Colonic mucosa (tissue), 4 donors: ENCODE measurements at regions not wholly inside any gene's neighbourhood (a gene's known extent, or its start where the extent isn't known, plus 50 kb on each side); places are given as distances from the start of the nearest gene placed in this dataset.

Experiments
- DNase-seq: peaks from one replicate; pipeline ENCODE4 v3.0.0-alpha.2; 2020
- H3K27ac ChIP-seq: fragments of 200-600 bp; one replicate; pipeline ENCODE4 v1.8.0; 2021
- H3K27me3 ChIP-seq: fragments of 200-600 bp; one replicate; pipeline ENCODE4 v1.8.0; 2021
- H3K36me3 ChIP-seq: fragments of 200-600 bp; one replicate; pipeline ENCODE4 v1.8.0; 2021
- H3K4me1 ChIP-seq: fragments of 200-600 bp; one replicate; pipeline ENCODE4 v1.8.0; 2021; ENCODE audit warnings: mild to moderate bottlenecking
- H3K4me3 ChIP-seq: fragments of 200-600 bp; one replicate; pipeline ENCODE4 v1.8.0; 2021
- H3K9ac ChIP-seq, 2 donors: one replicate each; pipeline ENCODE4 v1.7.0; 2013; ENCODE audit warnings: control low read depth in 2 of 2, low read depth in 2 of 2, low read length in 2 of 2
- H3K9me3 ChIP-seq: fragments of 200-600 bp; one replicate; pipeline ENCODE4 v1.8.0; 2021
- intact Hi-C: fragments of 100-400 bp; cut with DNase I; formaldehyde crosslinking; loops from one replicate; pipeline ENCODE4 v1.14.1; 2022
- TF ChIP-seq, protein P1 (sequence below): fragments of 200-600 bp; IDR thresholded peaks from one replicate; pipeline ENCODE4 v1.8.0; 2022; ENCODE audit warnings: antibody characterized with exemption, mild to moderate bottlenecking
- donor health status: healthy.
- donor health status: DM: no; HTN: no; CAD: no.
- donor health status: DM: no; HTN: no; CAD: no.

GRCh38 chr20:4542270-4542669 is 144.0 kb upstream of the PRNP start:
- intact Hi-C loops, result no loop called here
- H3K27me3 ChIP-seq, result no peaks in the 10 kb centered on the region
- no peaks in the 10 kb centered on the region for H3K36me3 ChIP-seq
- H3K9ac ChIP-seq, result no peak overlapping the region
- no peak for DNase-seq
- no peaks in the 10 kb centered on the region for H3K9me3 ChIP-seq
- no peaks in the 10 kb centered on the region for H3K4me1 ChIP-seq
- H3K27ac ChIP-seq, result no peak overlapping the region
- no peak overlapping the region for H3K4me3 ChIP-seq
- TF ChIP-seq, protein P1, sequence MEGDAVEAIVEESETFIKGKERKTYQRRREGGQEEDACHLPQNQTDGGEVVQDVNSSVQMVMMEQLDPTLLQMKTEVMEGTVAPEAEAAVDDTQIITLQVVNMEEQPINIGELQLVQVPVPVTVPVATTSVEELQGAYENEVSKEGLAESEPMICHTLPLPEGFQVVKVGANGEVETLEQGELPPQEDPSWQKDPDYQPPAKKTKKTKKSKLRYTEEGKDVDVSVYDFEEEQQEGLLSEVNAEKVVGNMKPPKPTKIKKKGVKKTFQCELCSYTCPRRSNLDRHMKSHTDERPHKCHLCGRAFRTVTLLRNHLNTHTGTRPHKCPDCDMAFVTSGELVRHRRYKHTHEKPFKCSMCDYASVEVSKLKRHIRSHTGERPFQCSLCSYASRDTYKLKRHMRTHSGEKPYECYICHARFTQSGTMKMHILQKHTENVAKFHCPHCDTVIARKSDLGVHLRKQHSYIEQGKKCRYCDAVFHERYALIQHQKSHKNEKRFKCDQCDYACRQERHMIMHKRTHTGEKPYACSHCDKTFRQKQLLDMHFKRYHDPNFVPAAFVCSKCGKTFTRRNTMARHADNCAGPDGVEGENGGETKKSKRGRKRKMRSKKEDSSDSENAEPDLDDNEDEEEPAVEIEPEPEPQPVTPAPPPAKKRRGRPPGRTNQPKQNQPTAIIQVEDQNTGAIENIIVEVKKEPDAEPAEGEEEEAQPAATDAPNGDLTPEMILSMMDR, result no peak

- H3K9ac ChIP-seq, result no peak overlapping the region
- TF ChIP-seq, protein P1, result no peak
- intact Hi-C loops, result no loop called here
- no peak overlapping the region for H3K27ac ChIP-seq
- no peak overlapping the region for H3K4me3 ChIP-seq
- H3K9me3 ChIP-seq, result no peaks in the 10 kb centered on the region
- no peaks in the 10 kb centered on the region for H3K27me3 ChIP-seq
- no peaks in the 10 kb centered on the region for H3K4me1 ChIP-seq
- no peaks in the 10 kb centered on the region for H3K36me3 ChIP-seq
- DNase-seq, result no peak
Measured at GRCh38 chr20:4534315-4534714, 151.9 kb upstream of the PRNP start.

- H3K4me3 ChIP-seq, result no peak overlapping the region
- DNase-seq, result no peak
- no peaks in the 10 kb centered on the region for H3K9me3 ChIP-seq
- intact Hi-C loops, result no loop called here
- TF ChIP-seq, protein P1, result no peak
- H3K4me1 ChIP-seq, result no peaks in the 10 kb centered on the region
- no peaks in the 10 kb centered on the region for H3K27me3 ChIP-seq
- H3K27ac ChIP-seq, result no peak overlapping the region
- no peaks in the 10 kb centered on the region for H3K36me3 ChIP-seq
- H3K9ac ChIP-seq, result no peak overlapping the region
Measured at GRCh38 chr20:4533368-4534133, 152.7 kb upstream of the PRNP start.

- Histone ChIP-seq H3K4me3 (no peak overlapping the region), H3K9me3 (no peaks in the 10 kb centered on the region), H3K36me3 (no peaks in the 10 kb centered on the region), H3K27me3 (no peaks in the 10 kb centered on the region), H3K9ac (no peak overlapping the region), H3K4me1 (no peaks in the 10 kb centered on the region), H3K27ac (no peak overlapping the region)
- TF ChIP-seq, protein P1, result no peak
- no peak for DNase-seq
- intact Hi-C loops, result no loop called here
Measured at GRCh38 chr20:4532772-4533171, 153.5 kb upstream of the PRNP start.

GRCh38 chr20:4524792-4525191 is 161.5 kb upstream of the PRNP start:
- no peak overlapping the region for H3K9ac ChIP-seq
- intact Hi-C loops, result no loop called here
- H3K4me1 ChIP-seq, result no peaks in the 10 kb centered on the region
- H3K36me3 ChIP-seq, result no peaks in the 10 kb centered on the region
- H3K4me3 ChIP-seq, result no peak overlapping the region
- H3K9me3 ChIP-seq, result no peaks in the 10 kb centered on the region
- H3K27ac ChIP-seq, result no peak overlapping the region
- TF ChIP-seq, protein P1, result no peak
- DNase-seq, result no peak
- no peaks in the 10 kb centered on the region for H3K27me3 ChIP-seq
